ENCODE measurements at regions not wholly inside any gene's neighbourhood (a gene's known extent, or its start where the extent isn't known, plus 50 kb on each side); places are given as distances from the start of the nearest gene placed in this dataset.
A peak's percentile ranks its signal among the peaks of the same experiment; 100 is the strongest.

DNA sequence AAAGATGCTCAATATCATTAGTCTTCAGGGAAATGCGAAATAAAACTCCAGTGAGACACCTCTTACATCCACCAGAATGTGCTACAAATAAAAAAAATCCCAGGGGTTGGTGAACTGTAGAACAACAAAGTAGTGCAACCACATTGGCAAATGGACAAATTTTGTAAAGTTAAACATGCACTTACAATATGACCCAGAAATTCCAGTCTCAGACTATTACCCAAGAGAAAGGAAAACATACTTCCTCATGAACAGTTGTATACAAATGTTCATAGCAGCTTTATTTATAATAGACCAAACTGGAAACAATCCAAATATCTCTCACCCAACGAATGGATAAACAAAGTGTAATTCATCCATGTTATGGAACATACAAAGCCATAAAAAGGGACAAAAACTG, 239.5 kb downstream of the ABCC12 start:
- Histone ChIP-seq H3K27ac (ENCODE audit: insufficient read depth, low read length) (no peak overlapping the region), H3K27me3 (ENCODE audit: control insufficient read depth, insufficient read depth, low read length) (no peaks in the 10 kb centered on the region), H3K4me2 (ENCODE audit: extremely low read depth, insufficient read depth, low read length) (no peak overlapping the region), H4K20me1 (ENCODE audit: control insufficient read depth, extremely low read depth, insufficient read depth, low read length) (no peaks in the 10 kb centered on the region), H3K4me1 (ENCODE audit: control insufficient read depth, extremely low read depth, insufficient read depth, low read length) (no peaks in the 10 kb centered on the region), H3K9ac (ENCODE audit: insufficient read depth, low read length) (no peak overlapping the region), H2AFZ (ENCODE audit: low read length) (no peak overlapping the region), H3K9me3 (ENCODE audit: control insufficient read depth, insufficient read depth, low read depth, low read length) (no peaks in the 10 kb centered on the region), H3K4me3 (replicated peaks in 1 of 4; ENCODE audit: control extremely low read depth in 1 of 4, insufficient read depth in 1 of 4, low read depth in 3 of 4, low read length in 4 of 4) (no peak overlapping the region), H3K79me2 (ENCODE audit: control insufficient read depth, insufficient read depth, low read length) (no peaks in the 10 kb centered on the region), H3K36me3 (ENCODE audit: control insufficient read depth, insufficient read depth, low read length) (no peaks in the 10 kb centered on the region)
- TF ChIP-seq EZH2 (IDR thresholded peaks at IDR 0.05; ENCODE audit: low read length, missing control alignments) (no peak), CTCF (conservative IDR thresholded peaks at IDR 0.05 in 1 of 2, IDR thresholded peaks at IDR 0.05 in 1 of 2; ENCODE audit: low read depth in 1 of 2, low read length in 2 of 2) (no peak)
- DNase-seq (ENCODE audit: low read depth in 2 of 2) = peak; percentile 33 to 35

DNA sequence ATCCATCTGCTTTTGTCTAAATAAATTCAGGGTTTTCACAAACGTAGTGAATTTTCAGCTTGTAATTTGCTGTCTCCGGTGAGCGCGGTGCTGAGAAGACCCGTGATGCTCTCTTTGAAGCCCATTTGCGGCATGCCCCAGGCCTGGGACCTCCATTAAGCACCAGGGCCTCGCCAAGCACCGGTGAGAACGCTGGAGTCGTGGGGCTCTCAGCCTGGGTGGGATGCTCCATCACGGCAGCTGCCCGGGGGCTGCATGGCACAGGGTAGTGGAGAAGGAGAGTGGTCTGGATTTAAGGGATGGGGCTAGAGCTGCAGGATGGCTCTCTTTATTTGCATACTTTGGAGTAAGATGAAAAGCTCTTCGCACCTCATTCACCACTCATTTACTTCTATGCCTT, 248.7 kb downstream of the ABCC12 start:
- Histone ChIP-seq H3K27me3 (ENCODE audit: control insufficient read depth, insufficient read depth, low read length) (no peaks in the 10 kb centered on the region), H3K9me3 (ENCODE audit: control insufficient read depth, insufficient read depth, low read depth, low read length) (no peaks in the 10 kb centered on the region), H2AFZ (ENCODE audit: low read length) (no peak overlapping the region), H3K27ac (ENCODE audit: insufficient read depth, low read length) (no peak overlapping the region), H4K20me1 (ENCODE audit: control insufficient read depth, extremely low read depth, insufficient read depth, low read length) (no peaks in the 10 kb centered on the region), H3K4me1 (ENCODE audit: control insufficient read depth, extremely low read depth, insufficient read depth, low read length) (no peaks in the 10 kb centered on the region), H3K36me3 (ENCODE audit: control insufficient read depth, insufficient read depth, low read length) (no peaks in the 10 kb centered on the region), H3K4me3 (replicated peaks in 1 of 4; ENCODE audit: control extremely low read depth in 1 of 4, insufficient read depth in 1 of 4, low read depth in 3 of 4, low read length in 4 of 4) (no peak overlapping the region), H3K9ac (ENCODE audit: insufficient read depth, low read length) (no peak overlapping the region), H3K79me2 (ENCODE audit: control insufficient read depth, insufficient read depth, low read length) (no peaks in the 10 kb centered on the region), H3K4me2 (ENCODE audit: extremely low read depth, insufficient read depth, low read length) (no peak overlapping the region)
- no peak for TF ChIP-seq CTCF (conservative IDR thresholded peaks at IDR 0.05 in 1 of 2, IDR thresholded peaks at IDR 0.05 in 1 of 2; ENCODE audit: low read depth in 1 of 2, low read length in 2 of 2)
- DNase-seq (ENCODE audit: low read depth in 2 of 2) = no peak

GRCh38 chr16:47905771-47906170, 250.0 kb downstream of the ABCC12 start:
- H3K4me2 ChIP-seq (ENCODE audit: extremely low read depth, insufficient read depth, low read length) = no peak overlapping the region
- DNase-seq (ENCODE audit: low read depth in 2 of 2) = peak in 1 of 2 donors; percentile 79
- no peaks in the 10 kb centered on the region for H4K20me1 ChIP-seq (ENCODE audit: control insufficient read depth, extremely low read depth, insufficient read depth, low read length)
- no peak overlapping the region for H3K9ac ChIP-seq (ENCODE audit: insufficient read depth, low read length)
- H2AFZ ChIP-seq (ENCODE audit: low read length) = no peak overlapping the region
- no peaks in the 10 kb centered on the region for H3K79me2 ChIP-seq (ENCODE audit: control insufficient read depth, insufficient read depth, low read length)
- no peak for TF ChIP-seq EZH2 (IDR thresholded peaks at IDR 0.05; ENCODE audit: low read length, missing control alignments)
- H3K9me3 ChIP-seq (ENCODE audit: control insufficient read depth, insufficient read depth, low read depth, low read length) = no peaks in the 10 kb centered on the region
- H3K27me3 ChIP-seq (ENCODE audit: control insufficient read depth, insufficient read depth, low read length) = no peaks in the 10 kb centered on the region
- H3K27ac ChIP-seq (ENCODE audit: insufficient read depth, low read length) = no peak overlapping the region
- no peaks in the 10 kb centered on the region for H3K36me3 ChIP-seq (ENCODE audit: control insufficient read depth, insufficient read depth, low read length)
- H3K4me1 ChIP-seq (ENCODE audit: control insufficient read depth, extremely low read depth, insufficient read depth, low read length) = no peaks in the 10 kb centered on the region
- no peak overlapping the region for H3K4me3 ChIP-seq (replicated peaks in 1 of 4; ENCODE audit: control extremely low read depth in 1 of 4, insufficient read depth in 1 of 4, low read depth in 3 of 4, low read length in 4 of 4)

All from fibroblast of lung (primary cell).